ENCODE measurements at regions not wholly inside any gene's neighbourhood (a gene's known extent, or its start where the extent isn't known, plus 50 kb on each side); places are given as distances from the start of the nearest gene placed in this dataset.

DNA sequence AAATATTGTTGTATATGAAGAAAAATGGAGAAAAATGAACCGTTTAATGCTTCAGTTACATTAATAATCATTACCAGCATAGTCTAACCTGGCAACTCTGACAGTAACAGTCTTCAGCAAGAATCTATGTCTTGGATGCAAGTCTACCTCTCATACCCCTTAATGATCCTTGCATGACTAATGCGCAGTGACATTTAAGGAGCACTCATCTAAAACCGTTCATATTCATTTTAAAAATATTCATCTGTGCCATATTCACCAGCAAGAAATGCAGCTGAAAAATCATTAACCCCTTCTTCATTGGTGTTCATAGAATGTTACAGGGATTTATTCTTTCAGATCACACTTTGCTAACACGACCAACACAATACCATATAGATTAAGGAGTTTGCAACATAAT, 227.2 kb upstream of the ASCC3 start:
- no peak for TF ChIP-seq EGR1 (IDR thresholded peaks at IDR 0.05; ENCODE audit: low read depth)
- TF ChIP-seq TCF7L2 (IDR thresholded peaks at IDR 0.05; ENCODE audit: borderline replicate concordance, extremely low read depth, insufficient read depth, insufficient read length): no peak
- TF ChIP-seq, protein P1, sequence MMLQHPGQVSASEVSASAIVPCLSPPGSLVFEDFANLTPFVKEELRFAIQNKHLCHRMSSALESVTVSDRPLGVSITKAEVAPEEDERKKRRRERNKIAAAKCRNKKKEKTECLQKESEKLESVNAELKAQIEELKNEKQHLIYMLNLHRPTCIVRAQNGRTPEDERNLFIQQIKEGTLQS (IDR thresholded peaks at IDR 0.05): no peak
- ChIA-PET POLR2A (no interaction called here), RAD21 (ENCODE audit: low non-redundant PET in 1 of 2, low total read pairs in 2 of 2, uncharacterized antibody in 2 of 2, unreplicated experiment in 2 of 2) (no interaction called here), CTCF (no interaction called here)
- H3K27ac ChIP-seq (ENCODE audit: low read depth, low read length): no peak overlapping the region
- DNase-seq (ENCODE audit: low read depth, low spot score) (no peak), ATAC-seq (no peak)
- intact Hi-C loops (cut with micrococcal nuclease): no loop called here
- H3K9me2 ChIP-seq (ENCODE audit: insufficient read depth): no peaks in the 10 kb centered on the region
- H3K27me3 ChIP-seq (ENCODE audit: insufficient read depth, low read length): no peaks in the 10 kb centered on the region
- H3K9me3 ChIP-seq (ENCODE audit: control insufficient read depth in 1 of 2, insufficient read depth in 1 of 2, low read depth in 1 of 2, low read length in 2 of 2): no peaks in the 10 kb centered on the region
- no peak overlapping the region for H2AFZ ChIP-seq (ENCODE audit: low read depth, low read length, poor library complexity, severe bottlenecking)
- H3K4me3 ChIP-seq (replicated peaks in 1 of 2; ENCODE audit: low read depth in 1 of 2, low read length in 2 of 2): no peak overlapping the region
- no peaks in the 10 kb centered on the region for H3K79me2 ChIP-seq (ENCODE audit: insufficient read depth, low read length)
- no peaks in the 10 kb centered on the region for H3K36me3 ChIP-seq (ENCODE audit: control insufficient read depth in 1 of 2, insufficient read depth in 2 of 2, low read length in 2 of 2)
- H3K4me2 ChIP-seq (ENCODE audit: low read length): no peak overlapping the region
- no peaks in the 10 kb centered on the region for H4K20me1 ChIP-seq (ENCODE audit: insufficient read depth)
- no peak overlapping the region for H3K9ac ChIP-seq (ENCODE audit: low read length)
- no peaks in the 10 kb centered on the region for H3K4me1 ChIP-seq (ENCODE audit: control insufficient read depth in 1 of 2, insufficient read depth in 2 of 2, low read length in 2 of 2)
- no TSS peak for BruUV-seq (replicated peaks)

GRCh38 chr6:101110814-101111213, 229.7 kb upstream of the ASCC3 start:
- TF ChIP-seq FOSL1 (IDR thresholded peaks at IDR 0.05; ENCODE audit: low read depth) (no peak), CBX3 (IDR thresholded peaks at IDR 0.05; ENCODE audit: low read depth) (no peak), ZFX (IDR thresholded peaks at IDR 0.05) (no peak), YY1 (IDR thresholded peaks at IDR 0.05; ENCODE audit: extremely low read depth, insufficient replicate concordance, low read depth, low read length) (no peak), CTCF (IDR thresholded peaks at IDR 0.05 in 2 of 3, conservative IDR thresholded peaks at IDR 0.05 in 1 of 3; ENCODE audit: borderline replicate concordance in 1 of 3, insufficient read depth in 1 of 3, low read depth in 2 of 3, low read length in 2 of 3) (no peak), ZNF274 (IDR thresholded peaks at IDR 0.05; ENCODE audit: low read depth, low read length) (no peak), EZH2 (IDR thresholded peaks at IDR 0.05) (no peak), EGR1 (IDR thresholded peaks at IDR 0.05; ENCODE audit: low read depth) (no peak), EZH2phosphoT487 (IDR thresholded peaks at IDR 0.05; ENCODE audit: borderline replicate concordance) (no peak), TCF7L2 (IDR thresholded peaks at IDR 0.05; ENCODE audit: borderline replicate concordance, extremely low read depth, insufficient read depth, insufficient read length) (no peak), SRF (IDR thresholded peaks at IDR 0.05; ENCODE audit: low read depth) (no peak), JUND (IDR thresholded peaks at IDR 0.05) (no peak), POLR2AphosphoS5 (IDR thresholded peaks at IDR 0.05; ENCODE audit: low read depth, low read length) (no peak), CEBPB (IDR thresholded peaks at IDR 0.05; ENCODE audit: low read depth) (no peak), SIN3A (IDR thresholded peaks at IDR 0.05; ENCODE audit: low read depth) (no peak), RAD21 (IDR thresholded peaks at IDR 0.05; ENCODE audit: low read depth) (no peak), SP1 (IDR thresholded peaks at IDR 0.05; ENCODE audit: low read depth) (no peak)
- TF ChIP-seq, protein P1 (IDR thresholded peaks at IDR 0.05): no peak
- TF ChIP-seq, protein P2, sequence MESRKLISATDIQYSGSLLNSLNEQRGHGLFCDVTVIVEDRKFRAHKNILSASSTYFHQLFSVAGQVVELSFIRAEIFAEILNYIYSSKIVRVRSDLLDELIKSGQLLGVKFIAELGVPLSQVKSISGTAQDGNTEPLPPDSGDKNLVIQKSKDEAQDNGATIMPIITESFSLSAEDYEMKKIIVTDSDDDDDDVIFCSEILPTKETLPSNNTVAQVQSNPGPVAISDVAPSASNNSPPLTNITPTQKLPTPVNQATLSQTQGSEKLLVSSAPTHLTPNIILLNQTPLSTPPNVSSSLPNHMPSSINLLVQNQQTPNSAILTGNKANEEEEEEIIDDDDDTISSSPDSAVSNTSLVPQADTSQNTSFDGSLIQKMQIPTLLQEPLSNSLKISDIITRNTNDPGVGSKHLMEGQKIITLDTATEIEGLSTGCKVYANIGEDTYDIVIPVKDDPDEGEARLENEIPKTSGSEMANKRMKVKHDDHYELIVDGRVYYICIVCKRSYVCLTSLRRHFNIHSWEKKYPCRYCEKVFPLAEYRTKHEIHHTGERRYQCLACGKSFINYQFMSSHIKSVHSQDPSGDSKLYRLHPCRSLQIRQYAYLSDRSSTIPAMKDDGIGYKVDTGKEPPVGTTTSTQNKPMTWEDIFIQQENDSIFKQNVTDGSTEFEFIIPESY (IDR thresholded peaks at IDR 0.05; ENCODE audit: extremely low read depth, insufficient replicate concordance, low read length): no peak
- Histone ChIP-seq H3K4me2 (ENCODE audit: low read length) (no peak overlapping the region), H3K9me3 (ENCODE audit: control insufficient read depth in 1 of 2, insufficient read depth in 1 of 2, low read depth in 1 of 2, low read length in 2 of 2) (no peaks in the 10 kb centered on the region), H3K4me1 (ENCODE audit: control insufficient read depth in 1 of 2, insufficient read depth in 2 of 2, low read length in 2 of 2) (no peaks in the 10 kb centered on the region), H3K27me3 (ENCODE audit: insufficient read depth, low read length) (no peaks in the 10 kb centered on the region), H3K4me3 (replicated peaks in 1 of 2; ENCODE audit: low read depth in 1 of 2, low read length in 2 of 2) (no peak overlapping the region), H3K9me2 (ENCODE audit: insufficient read depth) (no peaks in the 10 kb centered on the region), H3K36me3 (ENCODE audit: control insufficient read depth in 1 of 2, insufficient read depth in 2 of 2, low read length in 2 of 2) (no peaks in the 10 kb centered on the region), H3K79me2 (ENCODE audit: insufficient read depth, low read length) (no peaks in the 10 kb centered on the region), H2AFZ (ENCODE audit: low read depth, low read length, poor library complexity, severe bottlenecking) (no peak overlapping the region), H3K9ac (ENCODE audit: low read length) (no peak overlapping the region), H4K20me1 (ENCODE audit: insufficient read depth) (no peaks in the 10 kb centered on the region), H3K27ac (ENCODE audit: low read depth, low read length) (no peak overlapping the region)
- intact Hi-C loops (cut with micrococcal nuclease): no loop called here
- ChIA-PET CTCF (no interaction called here), RAD21 (ENCODE audit: low non-redundant PET in 1 of 2, low total read pairs in 2 of 2, uncharacterized antibody in 2 of 2, unreplicated experiment in 2 of 2) (no interaction called here), POLR2A (no interaction called here)
- DNase-seq (ENCODE audit: low read depth, low spot score): no peak
- no TSS peak for BruUV-seq (replicated peaks)
- ATAC-seq: no peak

All from HCT116 (cell line).